WERI-Rb-1 (cell line): ENCODE measurements at regions not wholly inside any gene's neighbourhood (a gene's known extent, or its start where the extent isn't known, plus 50 kb on each side); places are given as distances from the start of the nearest gene placed in this dataset.

Source experiments
- DNase-seq: peaks from one replicate; pipeline ENCODE4 v3.0.0-alpha.2; 2020
- H3K27ac ChIP-seq: fragments of 250-450 bp; sonication (Bioruptor Pico); 2 replicates; pipeline ENCODE4 v1.5.1; 2020; ENCODE audit warnings: mild to moderate bottlenecking, moderate library complexity
- H3K27me3 ChIP-seq: fragments of 250-450 bp; sonication (Bioruptor Pico); 2 replicates; pipeline ENCODE4 v1.5.1; 2021; ENCODE audit warnings: mild to moderate bottlenecking, low read depth, moderate library complexity; ENCODE audit not compliant: insufficient read depth, severe bottlenecking
- H3K36me3 ChIP-seq: fragments of 250-450 bp; sonication (Bioruptor Pico); 2 replicates; pipeline ENCODE4 v1.5.1; 2020; ENCODE audit warnings: mild to moderate bottlenecking, moderate library complexity
- H3K4me3 ChIP-seq: 2 replicates; pipeline ENCODE4 v1.5.1; 2011; ENCODE audit warnings: low read depth, mild to moderate bottlenecking, control low read depth, low read length
- H3K9me3 ChIP-seq: fragments of 250-450 bp; sonication (Bioruptor Pico); 2 replicates; pipeline ENCODE4 v1.5.1; 2021; ENCODE audit warnings: mild to moderate bottlenecking, moderate library complexity; ENCODE audit not compliant: severe bottlenecking
- TF ChIP-seq, protein P1 (sequence below): IDR thresholded peaks from 2 replicates; pipeline ENCODE4 v1.5.1; 2011; ENCODE audit warnings: low read depth, mild to moderate bottlenecking, control low read depth, inconsistent platforms, low read length

DNA sequence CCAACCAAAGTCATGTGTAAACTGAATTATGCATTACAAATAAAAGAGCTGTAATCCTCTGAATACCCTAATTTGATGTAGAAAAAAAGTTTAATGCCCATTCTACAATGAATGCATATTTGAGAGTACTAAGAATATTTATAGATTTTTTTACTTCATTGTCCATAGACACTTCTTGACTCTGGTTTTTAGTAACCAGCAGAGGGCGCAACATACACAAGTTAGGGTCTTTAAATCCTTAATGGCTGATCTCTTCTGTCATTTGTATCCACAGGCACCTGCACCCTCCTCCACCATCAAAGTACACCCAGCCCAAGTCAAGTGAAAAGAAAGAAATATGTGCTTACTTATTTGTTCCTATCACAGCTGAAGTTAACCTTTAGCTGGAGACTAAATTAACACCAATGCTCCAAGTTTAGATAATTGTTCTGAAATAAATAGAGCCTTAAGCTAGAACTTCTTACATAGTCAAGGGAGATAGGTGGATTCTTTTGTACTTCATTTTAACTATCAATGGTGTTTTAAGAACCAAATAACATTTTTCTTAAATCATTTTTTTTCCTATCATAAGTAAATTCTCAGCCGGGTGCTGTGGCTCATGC, 524.2 kb upstream of the DAB2 start:
- Histone ChIP-seq H3K9me3 (no peaks in the 10 kb centered on the region), H3K36me3 (no peaks in the 10 kb centered on the region), H3K27me3 (no peaks in the 10 kb centered on the region), H3K27ac (no peak overlapping the region), H3K4me3 (no peak overlapping the region)
- TF ChIP-seq, protein P1, sequence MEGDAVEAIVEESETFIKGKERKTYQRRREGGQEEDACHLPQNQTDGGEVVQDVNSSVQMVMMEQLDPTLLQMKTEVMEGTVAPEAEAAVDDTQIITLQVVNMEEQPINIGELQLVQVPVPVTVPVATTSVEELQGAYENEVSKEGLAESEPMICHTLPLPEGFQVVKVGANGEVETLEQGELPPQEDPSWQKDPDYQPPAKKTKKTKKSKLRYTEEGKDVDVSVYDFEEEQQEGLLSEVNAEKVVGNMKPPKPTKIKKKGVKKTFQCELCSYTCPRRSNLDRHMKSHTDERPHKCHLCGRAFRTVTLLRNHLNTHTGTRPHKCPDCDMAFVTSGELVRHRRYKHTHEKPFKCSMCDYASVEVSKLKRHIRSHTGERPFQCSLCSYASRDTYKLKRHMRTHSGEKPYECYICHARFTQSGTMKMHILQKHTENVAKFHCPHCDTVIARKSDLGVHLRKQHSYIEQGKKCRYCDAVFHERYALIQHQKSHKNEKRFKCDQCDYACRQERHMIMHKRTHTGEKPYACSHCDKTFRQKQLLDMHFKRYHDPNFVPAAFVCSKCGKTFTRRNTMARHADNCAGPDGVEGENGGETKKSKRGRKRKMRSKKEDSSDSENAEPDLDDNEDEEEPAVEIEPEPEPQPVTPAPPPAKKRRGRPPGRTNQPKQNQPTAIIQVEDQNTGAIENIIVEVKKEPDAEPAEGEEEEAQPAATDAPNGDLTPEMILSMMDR, result peak; percentile 40; the same call in 1 of the 2 replicates
- DNase-seq, result peak; percentile 58

DNA sequence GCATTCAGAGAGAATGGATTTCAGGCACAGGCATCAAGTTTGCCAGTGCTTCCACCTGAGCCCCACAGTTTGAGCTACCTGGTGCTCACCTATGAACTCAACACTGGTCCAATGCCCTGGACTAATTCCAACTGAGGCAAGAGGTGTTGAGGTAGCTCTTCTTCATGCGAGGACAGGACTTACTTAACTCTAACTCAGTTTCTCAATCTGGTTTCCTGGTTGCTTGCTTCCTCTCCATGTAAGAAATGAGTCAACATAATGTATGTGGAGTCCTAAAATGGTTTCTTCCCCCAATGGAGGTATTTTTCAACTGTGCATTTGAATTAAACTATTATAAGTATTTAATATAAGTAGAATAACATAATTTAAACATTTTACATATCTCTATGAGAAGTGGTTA, 523.6 kb upstream of the DAB2 start:
- DNase-seq, result no peak
- Histone ChIP-seq H3K27ac (no peak overlapping the region), H3K27me3 (no peaks in the 10 kb centered on the region), H3K4me3 (no peak overlapping the region), H3K36me3 (no peaks in the 10 kb centered on the region), H3K9me3 (no peaks in the 10 kb centered on the region)
- TF ChIP-seq, protein P1, result no peak

DNA sequence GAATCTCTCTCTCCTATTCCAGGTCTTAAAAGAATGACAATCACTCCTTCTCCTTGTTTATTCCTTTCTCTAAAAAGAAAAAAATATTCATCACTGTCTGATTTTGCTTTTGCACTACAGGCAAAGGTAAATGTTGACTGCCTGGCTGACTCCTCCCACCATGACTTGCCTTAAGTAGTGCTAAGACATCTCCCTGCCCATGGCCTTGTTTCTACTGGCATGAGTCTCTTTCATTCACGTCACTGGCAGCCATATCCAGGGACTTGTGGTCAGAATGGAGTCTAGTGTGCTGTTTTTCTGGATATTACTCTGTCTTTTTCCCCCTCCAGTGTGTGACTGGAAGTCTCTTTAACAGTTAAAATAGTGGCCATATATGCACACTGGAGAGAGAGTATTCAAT, 522.9 kb upstream of the DAB2 start:
- Histone ChIP-seq H3K9me3 (no peaks in the 10 kb centered on the region), H3K27me3 (no peaks in the 10 kb centered on the region), H3K4me3 (no peak overlapping the region), H3K27ac (no peak overlapping the region), H3K36me3 (no peaks in the 10 kb centered on the region)
- no peak for DNase-seq
- TF ChIP-seq, protein P1, result no peak

DNA sequence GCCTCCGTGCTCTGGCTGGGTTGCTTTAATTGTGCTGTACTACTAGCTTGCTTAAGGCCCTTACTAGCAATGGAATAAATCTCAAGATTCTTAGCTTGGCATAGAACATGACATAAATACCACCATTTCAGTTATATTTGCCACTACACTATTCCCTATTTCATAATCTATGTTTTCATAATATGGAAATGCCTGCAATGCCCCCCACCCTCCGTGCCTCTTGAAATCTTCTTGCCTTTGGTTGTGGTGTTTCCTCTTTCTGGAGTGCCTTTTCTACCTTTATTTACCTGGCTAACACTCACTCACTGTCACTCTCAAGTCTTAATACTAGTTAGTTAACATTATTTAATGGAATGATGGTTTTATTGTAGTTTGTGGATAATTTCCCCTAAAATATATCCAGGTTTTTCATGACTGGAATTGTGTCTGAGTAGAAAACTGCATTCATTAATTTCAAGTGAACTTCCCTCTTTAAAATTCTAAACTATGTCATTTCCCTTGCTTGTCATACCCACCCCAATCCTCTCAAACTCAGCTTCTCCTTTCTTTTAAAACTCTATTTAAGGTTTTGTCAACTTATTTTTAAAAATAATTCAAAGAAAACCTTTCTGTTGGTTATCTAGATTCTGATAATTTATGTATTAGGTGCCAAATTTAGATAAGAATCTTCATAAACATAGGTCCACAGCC, 521.7 kb upstream of the DAB2 start:
- TF ChIP-seq, protein P1, result no peak
- no peak overlapping the region for H3K4me3 ChIP-seq
- H3K27me3 ChIP-seq, result no peaks in the 10 kb centered on the region
- H3K9me3 ChIP-seq, result no peaks in the 10 kb centered on the region
- no peak for DNase-seq
- no peaks in the 10 kb centered on the region for H3K36me3 ChIP-seq
- H3K27ac ChIP-seq, result no peak overlapping the region

DNA sequence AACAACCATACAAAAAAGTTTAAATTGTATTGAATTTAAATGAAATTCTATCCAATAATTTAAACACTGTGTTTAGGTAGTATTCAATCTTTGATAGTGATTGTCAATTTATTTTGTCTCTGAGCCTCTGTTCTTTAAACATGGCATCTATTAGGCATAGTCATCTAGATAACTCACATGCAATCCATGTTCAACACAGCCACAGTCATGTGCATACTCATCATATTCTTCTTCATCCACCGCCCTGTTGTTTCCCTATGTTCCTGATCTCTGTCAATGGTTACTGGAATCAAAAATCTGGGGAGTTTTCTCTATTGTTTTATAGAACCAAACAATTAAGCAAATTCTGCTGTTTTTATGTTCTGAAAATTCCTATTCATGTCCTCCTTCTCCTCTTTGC, 521.1 kb upstream of the DAB2 start:
- H3K27ac ChIP-seq, result no peak overlapping the region
- DNase-seq, result no peak
- no peaks in the 10 kb centered on the region for H3K9me3 ChIP-seq
- no peaks in the 10 kb centered on the region for H3K27me3 ChIP-seq
- no peaks in the 10 kb centered on the region for H3K36me3 ChIP-seq
- TF ChIP-seq, protein P1, result no peak
- H3K4me3 ChIP-seq, result no peak overlapping the region

DNA sequence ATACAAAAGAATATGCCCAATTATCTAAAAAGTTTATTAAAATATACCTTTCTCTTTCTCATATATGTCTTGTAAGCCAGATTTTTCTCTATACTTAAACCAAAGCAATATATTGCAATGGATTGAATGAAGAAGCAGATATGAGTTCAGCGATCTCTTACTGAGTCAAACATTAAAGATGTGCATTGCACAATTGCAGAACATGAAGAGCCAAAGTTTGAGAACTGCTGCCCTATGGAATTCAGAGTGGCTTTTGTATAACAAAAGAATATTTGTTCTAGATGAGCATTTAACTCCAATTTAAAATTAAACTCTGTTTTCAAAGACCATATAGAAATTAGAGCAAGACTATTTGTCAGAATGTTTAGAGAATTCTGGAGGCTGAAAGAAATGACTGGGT, 519.0 kb upstream of the DAB2 start:
- TF ChIP-seq, protein P1, result no peak
- Histone ChIP-seq H3K4me3 (no peak overlapping the region), H3K36me3 (no peaks in the 10 kb centered on the region), H3K27me3 (no peaks in the 10 kb centered on the region), H3K27ac (no peak overlapping the region), H3K9me3 (no peaks in the 10 kb centered on the region)
- DNase-seq, result no peak
